ENCODE measurements at regions not wholly inside any gene's neighbourhood (a gene's known extent, or its start where the extent isn't known, plus 50 kb on each side); places are given as distances from the start of the nearest gene placed in this dataset.
"Not testable (repeated sequence)": the region's sequence is repeated elsewhere in the genome, so short reads cannot be mapped to it uniquely, and the experiment has no call there.

GRCh38 chr5:102119252-102119651 is 176.8 kb downstream of the SLCO4C1 start:
- no peak for DNase-seq (ENCODE audit: low spot score)
- in situ Hi-C loops (cut with MboI; ENCODE audit: low pct_unique_long_range_greater_than_20kb, low sequenced_read_pairs, unreplicated experiment) = no loop called here
- no peak for TF ChIP-seq CTCF (IDR thresholded peaks at IDR 0.05; ENCODE audit: extremely low read depth, insufficient read depth, missing control alignments)

GRCh38 chr5:102115736-102116135 is 180.3 kb downstream of the SLCO4C1 start:
- no peak for DNase-seq (ENCODE audit: low spot score)
- TF ChIP-seq CTCF (IDR thresholded peaks at IDR 0.05; ENCODE audit: extremely low read depth, insufficient read depth, missing control alignments) = no peak
- in situ Hi-C loops (cut with MboI; ENCODE audit: low pct_unique_long_range_greater_than_20kb, low sequenced_read_pairs, unreplicated experiment) = no loop called here

GRCh38 chr5:102114525-102115069 is 181.5 kb downstream of the SLCO4C1 start:
- DNase-seq (ENCODE audit: low spot score) = no peak
- in situ Hi-C loops (cut with MboI; ENCODE audit: low pct_unique_long_range_greater_than_20kb, low sequenced_read_pairs, unreplicated experiment) = no loop called here
- no peak for TF ChIP-seq CTCF (IDR thresholded peaks at IDR 0.05; ENCODE audit: extremely low read depth, insufficient read depth, missing control alignments)

GRCh38 chr5:102107865-102108264 is 188.2 kb downstream of the SLCO4C1 start:
- DNase-seq (ENCODE audit: low spot score) = no peak
- in situ Hi-C loops (cut with MboI; ENCODE audit: low pct_unique_long_range_greater_than_20kb, low sequenced_read_pairs, unreplicated experiment) = no loop called here
- TF ChIP-seq CTCF (IDR thresholded peaks at IDR 0.05; ENCODE audit: extremely low read depth, insufficient read depth, missing control alignments) = no peak

- in situ Hi-C loops (cut with MboI; ENCODE audit: low pct_unique_long_range_greater_than_20kb, low sequenced_read_pairs, unreplicated experiment) = no loop called here
- TF ChIP-seq CTCF (IDR thresholded peaks at IDR 0.05; ENCODE audit: extremely low read depth, insufficient read depth, missing control alignments) = no peak
- DNase-seq (ENCODE audit: low spot score) = no peak
These were observed 189.5 kb downstream of the SLCO4C1 start for GRCh38 chr5:102106599-102106998.

GRCh38 chr5:102099766-102100331 is 196.2 kb downstream of the SLCO4C1 start:
- no peak for DNase-seq (ENCODE audit: low spot score)
- in situ Hi-C loops (cut with MboI; ENCODE audit: low pct_unique_long_range_greater_than_20kb, low sequenced_read_pairs, unreplicated experiment) = no loop called here
- no peak for TF ChIP-seq CTCF (IDR thresholded peaks at IDR 0.05; ENCODE audit: extremely low read depth, insufficient read depth, missing control alignments)

- DNase-seq (ENCODE audit: low spot score); in situ Hi-C loops (cut with MboI; ENCODE audit: low pct_unique_long_range_greater_than_20kb, low sequenced_read_pairs, unreplicated experiment): not testable (repeated sequence)
These were observed 197.0 kb downstream of the SLCO4C1 start for GRCh38 chr5:102099083-102099482.

GRCh38 chr5:102098606-102099005 is 197.5 kb downstream of the SLCO4C1 start:
- DNase-seq (ENCODE audit: low spot score); in situ Hi-C loops (cut with MboI; ENCODE audit: low pct_unique_long_range_greater_than_20kb, low sequenced_read_pairs, unreplicated experiment): not testable (repeated sequence)
